ENCODE measurements at regions not wholly inside any gene's neighbourhood (a gene's known extent, or its start where the extent isn't known, plus 50 kb on each side); places are given as distances from the start of the nearest gene placed in this dataset.

- 79% methylated on average over 1 of the region's 1 CpG for WGBS, 2 donors
- Histone ChIP-seq H3K36me3 (no peaks in the 10 kb centered on the region), H3K27me3 (no peaks in the 10 kb centered on the region), H3K4me1 (no peaks in the 10 kb centered on the region), H3K27ac (no peak overlapping the region), H3K9me3 (no peaks in the 10 kb centered on the region), H3K4me3 (no peak overlapping the region)
- DNase-seq (no peak), ATAC-seq (ENCODE audit: low FRiP score in 2 of 2) (no peak)
- no peak for TF ChIP-seq EP300 (IDR thresholded peaks at IDR 0.05)
- TF ChIP-seq POLR2AphosphoS5 (IDR thresholded peaks at IDR 0.05): no peak
- no peak for TF ChIP-seq POLR2A (IDR thresholded peaks at IDR 0.05)
- no peak for TF ChIP-seq CTCF (IDR thresholded peaks at IDR 0.05)
These were observed 198.1 kb upstream of the ACTBL2 start for GRCh38 chr5:57680686-57681085.

- no peaks in the 10 kb centered on the region for H3K9me3 ChIP-seq
- H3K27me3 ChIP-seq: no peaks in the 10 kb centered on the region
- no peaks in the 10 kb centered on the region for H3K36me3 ChIP-seq
- TF ChIP-seq POLR2A (IDR thresholded peaks at IDR 0.05) (no peak), CTCF (IDR thresholded peaks at IDR 0.05) (no peak), POLR2AphosphoS5 (IDR thresholded peaks at IDR 0.05) (no peak), EP300 (IDR thresholded peaks at IDR 0.05) (no peak)
- no peak for DNase-seq
- H3K4me1 ChIP-seq: no peaks in the 10 kb centered on the region
- H3K4me3 ChIP-seq: no peak overlapping the region
- no peak for ATAC-seq (ENCODE audit: low FRiP score in 2 of 2)
- no peak overlapping the region for H3K27ac ChIP-seq
These were observed 194.6 kb upstream of the ACTBL2 start for GRCh38 chr5:57677235-57677634.

GRCh38 chr5:57676222-57677098 lies 193.8 kb upstream of the ACTBL2 start:
- 68 to 74% methylated on average over 3 of the region's 3 CpGs for WGBS, 2 donors
- Histone ChIP-seq H3K36me3 (no peaks in the 10 kb centered on the region), H3K27me3 (no peaks in the 10 kb centered on the region), H3K27ac (no peak overlapping the region), H3K9me3 (no peaks in the 10 kb centered on the region), H3K4me1 (no peaks in the 10 kb centered on the region), H3K4me3 (no peak overlapping the region)
- DNase-seq: no peak
- TF ChIP-seq POLR2A (IDR thresholded peaks at IDR 0.05): no peak
- TF ChIP-seq CTCF (IDR thresholded peaks at IDR 0.05): no peak
- ATAC-seq (ENCODE audit: low FRiP score in 2 of 2): no peak

- no peak for ATAC-seq (ENCODE audit: low FRiP score in 2 of 2)
- Histone ChIP-seq H3K4me3 (no peak overlapping the region), H3K27ac (no peak overlapping the region), H3K4me1 (no peaks in the 10 kb centered on the region), H3K36me3 (no peaks in the 10 kb centered on the region), H3K27me3 (no peaks in the 10 kb centered on the region), H3K9me3 (no peaks in the 10 kb centered on the region)
- TF ChIP-seq POLR2AphosphoS5 (IDR thresholded peaks at IDR 0.05) (no peak), POLR2A (IDR thresholded peaks at IDR 0.05) (no peak), EP300 (IDR thresholded peaks at IDR 0.05) (no peak), CTCF (IDR thresholded peaks at IDR 0.05) (no peak)
- WGBS, 2 donors: 70 to 88% methylated on average over 1 of the region's 1 CpG
- DNase-seq: no peak
These were observed 192.6 kb upstream of the ACTBL2 start for GRCh38 chr5:57675236-57675635.

- Histone ChIP-seq H3K4me3 (no peak overlapping the region), H3K36me3 (no peaks in the 10 kb centered on the region), H3K4me1 (no peaks in the 10 kb centered on the region), H3K27me3 (no peaks in the 10 kb centered on the region), H3K27ac (no peak overlapping the region), H3K9me3 (no peaks in the 10 kb centered on the region)
- DNase-seq: no peak
- no peak for TF ChIP-seq POLR2A (IDR thresholded peaks at IDR 0.05)
- no peak for TF ChIP-seq EP300 (IDR thresholded peaks at IDR 0.05)
- no peak for TF ChIP-seq CTCF (IDR thresholded peaks at IDR 0.05)
- no peak for TF ChIP-seq POLR2AphosphoS5 (IDR thresholded peaks at IDR 0.05)
- no peak for ATAC-seq (ENCODE audit: low FRiP score in 2 of 2)
These were observed 188.8 kb upstream of the ACTBL2 start for GRCh38 chr5:57671371-57671770.
